ENCODE measurements at regions not wholly inside any gene's neighbourhood (a gene's known extent, or its start where the extent isn't known, plus 50 kb on each side); places are given as distances from the start of the nearest gene placed in this dataset.

DNA sequence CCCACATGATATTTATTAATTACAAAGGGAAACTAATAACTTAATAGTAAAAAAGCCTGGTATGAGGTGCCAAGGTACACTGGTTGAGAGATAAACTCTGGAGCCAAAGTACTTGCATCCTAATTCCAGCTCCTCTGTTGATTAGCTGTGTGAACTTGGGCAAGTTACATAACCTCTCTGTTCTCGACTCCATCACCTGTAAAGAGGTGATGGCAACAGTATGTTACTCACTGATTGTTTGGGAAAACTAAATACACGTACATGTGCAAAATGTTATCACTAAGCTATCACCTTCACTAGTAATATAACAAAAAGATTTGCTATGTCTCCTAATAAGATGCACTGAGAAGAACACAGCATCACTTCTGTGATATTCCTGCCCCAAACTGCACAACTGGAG lies 206.4 kb downstream of the MEX3B start:
- TF ChIP-seq, protein P1, sequence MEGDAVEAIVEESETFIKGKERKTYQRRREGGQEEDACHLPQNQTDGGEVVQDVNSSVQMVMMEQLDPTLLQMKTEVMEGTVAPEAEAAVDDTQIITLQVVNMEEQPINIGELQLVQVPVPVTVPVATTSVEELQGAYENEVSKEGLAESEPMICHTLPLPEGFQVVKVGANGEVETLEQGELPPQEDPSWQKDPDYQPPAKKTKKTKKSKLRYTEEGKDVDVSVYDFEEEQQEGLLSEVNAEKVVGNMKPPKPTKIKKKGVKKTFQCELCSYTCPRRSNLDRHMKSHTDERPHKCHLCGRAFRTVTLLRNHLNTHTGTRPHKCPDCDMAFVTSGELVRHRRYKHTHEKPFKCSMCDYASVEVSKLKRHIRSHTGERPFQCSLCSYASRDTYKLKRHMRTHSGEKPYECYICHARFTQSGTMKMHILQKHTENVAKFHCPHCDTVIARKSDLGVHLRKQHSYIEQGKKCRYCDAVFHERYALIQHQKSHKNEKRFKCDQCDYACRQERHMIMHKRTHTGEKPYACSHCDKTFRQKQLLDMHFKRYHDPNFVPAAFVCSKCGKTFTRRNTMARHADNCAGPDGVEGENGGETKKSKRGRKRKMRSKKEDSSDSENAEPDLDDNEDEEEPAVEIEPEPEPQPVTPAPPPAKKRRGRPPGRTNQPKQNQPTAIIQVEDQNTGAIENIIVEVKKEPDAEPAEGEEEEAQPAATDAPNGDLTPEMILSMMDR (IDR thresholded peaks at IDR 0.05) = no peak
- TF ChIP-seq POLR2A (IDR thresholded peaks at IDR 0.05) (no peak), POLR2AphosphoS5 (IDR thresholded peaks at IDR 0.05) (no peak)

Measured in breast epithelium (tissue), 3 donors.